HG02763 (cell line): ENCODE measurements at regions not wholly inside any gene's neighbourhood (a gene's known extent, or its start where the extent isn't known, plus 50 kb on each side); places are given as distances from the start of the nearest gene placed in this dataset.

Experiments used
- ATAC-seq: cut with Tn5 transposase; IDR thresholded peaks from one replicate; pipeline ENCODE4 v1.9.1; 2021; ENCODE audit warnings: mild to moderate bottlenecking, moderate library complexity; ENCODE audit not compliant: unreplicated experiment

DNA sequence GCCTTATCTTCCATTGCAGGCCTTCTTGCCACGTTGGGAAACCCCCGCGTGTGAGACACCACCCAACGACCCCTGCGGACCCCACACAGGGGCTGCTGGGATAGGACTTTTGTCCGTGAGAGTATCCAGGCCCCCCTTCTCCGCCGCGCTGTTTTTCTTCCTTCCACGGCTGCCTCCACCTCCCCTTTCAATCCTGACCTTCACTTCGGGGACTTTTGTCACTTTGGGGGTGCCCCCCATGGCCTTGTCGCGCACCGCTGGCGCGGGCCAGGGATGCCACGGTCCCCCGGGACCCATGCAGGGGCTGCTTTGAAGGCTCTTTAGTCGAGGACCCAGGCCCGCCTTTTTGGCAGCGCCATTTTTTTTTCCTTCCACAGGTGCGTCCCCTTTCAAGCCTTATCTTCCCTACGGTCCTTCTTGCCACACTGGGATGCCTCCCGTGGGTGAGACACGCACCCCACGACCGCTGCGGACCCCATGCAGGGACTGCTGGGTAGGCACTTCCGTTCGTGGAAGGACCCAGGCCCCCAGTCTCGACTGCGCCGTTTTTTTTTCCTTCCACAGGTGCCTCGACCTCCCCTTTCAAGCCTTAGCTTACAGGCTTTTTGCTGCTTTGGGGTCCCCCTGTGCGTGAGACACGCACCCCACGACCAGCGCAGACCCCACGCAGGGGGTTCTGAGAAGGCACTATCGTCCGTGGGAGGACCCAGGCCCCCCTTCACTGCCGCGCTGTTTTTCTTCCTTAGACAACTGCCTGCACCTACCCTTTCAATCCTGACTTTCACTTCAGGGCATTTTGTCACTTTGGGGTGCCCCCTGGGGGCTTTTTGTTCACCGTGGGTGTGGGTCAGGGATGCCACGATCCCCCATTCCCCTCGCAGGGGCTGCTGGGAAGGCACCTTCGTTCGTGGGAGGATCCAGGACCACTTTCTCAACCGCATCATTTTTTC is 267.4 kb downstream of the ALG10 start:
- ATAC-seq, result no peak

DNA sequence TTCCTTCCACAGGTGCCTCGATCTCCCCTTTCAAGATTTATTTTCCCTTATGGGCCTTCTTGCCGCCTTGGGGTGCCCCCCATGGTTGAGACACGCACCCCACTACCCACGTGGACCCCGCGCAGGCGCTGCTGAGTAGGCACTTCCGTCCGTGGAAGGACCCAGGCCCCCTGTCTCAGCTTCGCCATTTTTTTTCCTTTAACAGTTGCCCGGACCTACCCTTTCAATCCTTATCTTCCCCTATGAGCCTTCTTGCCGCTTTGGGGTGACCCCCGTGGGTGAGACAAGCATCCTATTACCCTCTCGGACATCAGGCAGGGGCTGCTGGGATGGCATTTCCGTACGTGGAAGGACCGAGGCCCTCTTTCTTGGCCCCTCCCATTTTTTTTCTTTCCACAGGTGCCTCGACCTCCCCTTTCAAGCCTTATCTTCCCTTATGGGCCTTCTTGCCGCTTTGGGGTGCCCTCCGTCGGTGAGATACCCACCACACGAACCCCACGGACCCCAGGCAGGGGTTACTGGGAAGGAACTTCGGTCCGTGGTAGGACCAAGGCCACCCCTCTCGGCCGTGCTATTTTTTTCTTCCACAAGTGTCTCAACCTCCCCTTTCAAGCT is 268.2 kb downstream of the ALG10 start:
- ATAC-seq, result no peak

DNA sequence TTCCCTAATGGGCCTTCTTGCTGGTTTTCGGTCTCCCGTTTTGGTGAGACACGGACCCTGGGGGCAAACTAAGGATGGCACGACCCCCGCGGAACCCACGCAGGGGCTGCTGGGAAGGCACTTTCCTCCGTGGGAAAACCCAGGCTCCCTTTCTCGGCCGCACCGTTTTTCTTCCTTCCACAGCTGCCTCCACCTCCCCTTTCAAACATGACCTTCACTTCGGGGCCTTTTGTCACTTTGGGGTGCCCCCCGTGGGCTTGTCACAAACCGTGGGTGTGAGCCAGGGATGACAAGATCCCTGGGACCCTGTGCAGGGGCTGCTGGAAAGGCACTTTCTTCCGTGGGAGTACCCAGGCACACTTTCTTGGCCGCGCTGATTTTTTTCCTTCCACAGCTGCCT is 268.7 kb downstream of the ALG10 start:
- ATAC-seq, result no peak

DNA sequence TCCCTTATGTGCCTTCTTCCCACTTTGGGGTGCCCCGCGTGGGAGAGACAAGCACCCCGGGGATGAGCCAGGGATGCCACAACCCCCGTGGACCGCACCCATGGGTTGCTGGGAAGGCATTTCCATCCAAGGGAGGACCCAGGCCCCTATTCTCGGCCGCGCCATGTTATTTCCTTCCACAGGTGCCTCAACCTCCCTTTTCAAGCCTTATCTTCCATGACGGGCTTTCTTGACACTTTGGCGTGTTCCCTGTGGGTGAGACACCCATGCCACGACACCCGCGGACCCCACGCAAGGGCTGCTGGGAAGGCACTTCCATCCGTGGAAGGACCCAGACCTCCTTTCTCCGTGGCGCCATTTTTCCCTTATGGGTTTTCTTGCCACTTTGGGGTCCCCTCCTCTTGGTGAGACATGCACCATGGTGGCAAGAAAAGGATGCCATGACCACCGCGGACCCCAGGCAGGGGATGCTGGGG is 269.2 kb downstream of the ALG10 start:
- ATAC-seq, result no peak

DNA sequence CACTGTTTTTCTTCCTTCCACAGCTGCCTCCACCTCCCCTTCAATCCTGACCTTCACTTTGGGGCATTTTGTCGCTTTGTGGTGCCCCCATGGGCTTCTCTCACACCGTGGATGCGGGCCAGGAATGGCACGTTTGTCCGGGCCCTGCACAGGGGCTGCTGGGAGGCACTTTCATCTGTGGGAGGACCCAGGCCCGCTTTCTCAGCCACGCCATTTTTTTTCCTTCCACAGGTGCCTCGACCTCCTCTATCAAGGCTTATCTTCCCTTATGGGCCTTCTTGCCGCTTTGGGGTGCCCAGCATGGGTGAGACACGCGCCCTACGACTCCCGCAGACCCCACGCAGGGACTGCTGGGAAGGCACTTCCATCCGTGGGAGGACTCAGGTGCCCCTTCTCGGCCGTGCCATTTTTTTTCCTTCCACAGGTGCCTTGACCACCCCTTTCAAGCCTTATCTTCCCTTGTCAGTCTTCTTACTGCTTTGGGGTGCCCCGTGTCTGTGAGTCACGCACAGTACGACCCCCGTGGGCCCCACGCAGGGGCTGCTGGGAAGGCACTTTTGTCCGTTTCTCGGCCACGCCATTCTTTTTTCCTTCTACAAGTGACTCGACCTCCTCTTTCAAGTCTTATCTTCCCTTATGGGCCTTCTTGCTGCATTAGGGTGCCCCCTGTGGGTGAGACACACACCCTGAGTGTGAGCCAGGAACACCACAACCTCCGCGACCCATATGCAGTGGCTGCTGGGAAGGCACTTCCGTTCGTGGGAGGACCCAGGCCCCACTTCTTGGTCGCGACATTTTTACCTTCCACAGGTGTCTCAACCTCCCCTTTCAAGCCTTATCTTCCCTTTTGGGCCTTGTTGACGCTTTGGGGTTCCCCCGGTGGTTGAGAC is 270.7 kb downstream of the ALG10 start:
- no peak for ATAC-seq

DNA sequence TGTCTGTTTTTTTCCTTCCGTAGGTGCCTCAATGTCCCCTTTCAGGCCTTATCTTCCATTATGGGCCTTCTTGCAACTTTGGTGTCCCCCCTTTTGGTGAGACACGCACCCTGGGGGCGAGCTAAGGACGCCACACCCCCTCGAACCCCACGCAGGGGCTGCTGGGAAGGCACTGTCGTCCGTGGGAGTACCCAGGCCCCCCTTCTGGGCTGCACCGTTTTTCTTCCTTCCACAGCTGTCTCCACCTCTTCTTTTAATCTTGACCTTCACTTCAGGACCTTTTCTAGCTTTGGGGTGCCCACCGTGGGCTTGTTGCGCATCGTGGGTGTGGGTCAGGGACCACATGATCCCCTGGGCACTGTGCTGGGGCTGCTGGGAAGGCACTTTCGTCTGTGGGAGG is 271.8 kb downstream of the ALG10 start:
- no peak for ATAC-seq

DNA sequence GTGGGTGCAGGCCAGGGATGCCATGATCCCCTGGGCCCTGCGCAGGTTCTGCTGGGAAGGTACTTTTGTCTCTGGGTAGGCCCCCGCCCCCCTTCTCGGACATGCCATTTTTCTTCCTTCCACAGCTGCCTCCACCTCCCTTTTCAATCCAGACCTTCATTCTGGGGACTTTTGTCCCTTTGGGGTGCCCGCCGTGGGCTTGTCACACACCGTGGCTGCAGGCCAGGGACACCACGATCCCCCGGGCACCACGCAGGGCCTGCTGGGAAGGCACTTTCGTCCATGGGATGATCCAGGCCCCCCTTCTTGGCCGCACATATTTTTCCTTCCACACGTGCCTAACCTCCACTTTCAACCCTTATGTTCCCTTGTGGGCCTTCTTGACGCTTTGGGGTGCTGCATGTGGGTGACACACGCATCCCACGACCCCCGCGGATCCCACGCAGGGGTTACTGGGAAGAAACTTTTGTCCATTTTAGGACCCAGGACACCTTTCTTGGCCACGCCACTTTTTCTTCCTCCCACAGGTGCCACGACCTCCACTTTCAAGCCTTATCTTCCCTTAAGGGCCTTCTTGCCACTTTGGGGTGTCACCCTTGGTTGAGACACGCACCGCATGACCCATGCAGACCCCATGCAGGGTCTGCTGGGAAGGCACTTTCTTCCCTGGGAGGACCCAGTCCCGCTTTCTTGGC is 272.5 kb downstream of the ALG10 start:
- ATAC-seq, result no peak

DNA sequence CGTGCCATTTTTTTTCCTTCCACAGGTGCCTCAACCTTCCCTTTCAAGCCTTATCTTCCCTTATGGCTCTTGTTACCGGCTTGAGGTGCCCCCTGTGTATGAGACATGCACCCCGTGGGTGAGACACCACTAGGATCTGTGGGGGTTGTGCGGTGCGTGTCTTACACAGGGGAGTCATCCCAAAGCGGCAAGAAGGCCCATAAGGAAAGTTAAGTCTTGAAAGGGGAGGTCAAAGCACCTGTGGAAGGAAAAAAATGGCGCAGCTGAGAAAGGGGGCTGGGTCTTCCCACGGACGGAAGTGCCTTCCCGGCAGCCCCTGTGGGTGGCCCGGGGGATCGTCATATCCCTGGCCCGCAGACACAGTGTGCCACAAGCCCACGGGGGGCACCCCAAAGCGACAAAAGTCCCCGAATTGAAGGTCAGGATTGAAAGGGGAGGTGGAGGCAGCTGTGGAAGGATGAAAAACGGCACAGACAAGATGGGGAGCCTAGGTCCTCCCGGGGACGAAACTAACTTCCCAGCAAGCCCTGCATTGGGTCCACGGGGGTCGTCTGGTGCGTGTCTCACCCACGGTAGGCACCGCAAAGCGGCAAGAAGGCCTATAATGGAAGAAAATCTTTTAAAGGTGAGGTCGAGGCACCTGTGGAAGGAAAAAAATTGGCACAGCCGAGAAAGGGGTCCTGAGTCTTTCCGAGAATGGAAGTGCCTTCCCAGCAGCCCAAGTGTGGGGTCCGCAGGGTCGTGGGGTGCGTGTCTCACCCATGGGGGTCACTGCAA is 273.3 kb downstream of the ALG10 start:
- no peak for ATAC-seq

DNA sequence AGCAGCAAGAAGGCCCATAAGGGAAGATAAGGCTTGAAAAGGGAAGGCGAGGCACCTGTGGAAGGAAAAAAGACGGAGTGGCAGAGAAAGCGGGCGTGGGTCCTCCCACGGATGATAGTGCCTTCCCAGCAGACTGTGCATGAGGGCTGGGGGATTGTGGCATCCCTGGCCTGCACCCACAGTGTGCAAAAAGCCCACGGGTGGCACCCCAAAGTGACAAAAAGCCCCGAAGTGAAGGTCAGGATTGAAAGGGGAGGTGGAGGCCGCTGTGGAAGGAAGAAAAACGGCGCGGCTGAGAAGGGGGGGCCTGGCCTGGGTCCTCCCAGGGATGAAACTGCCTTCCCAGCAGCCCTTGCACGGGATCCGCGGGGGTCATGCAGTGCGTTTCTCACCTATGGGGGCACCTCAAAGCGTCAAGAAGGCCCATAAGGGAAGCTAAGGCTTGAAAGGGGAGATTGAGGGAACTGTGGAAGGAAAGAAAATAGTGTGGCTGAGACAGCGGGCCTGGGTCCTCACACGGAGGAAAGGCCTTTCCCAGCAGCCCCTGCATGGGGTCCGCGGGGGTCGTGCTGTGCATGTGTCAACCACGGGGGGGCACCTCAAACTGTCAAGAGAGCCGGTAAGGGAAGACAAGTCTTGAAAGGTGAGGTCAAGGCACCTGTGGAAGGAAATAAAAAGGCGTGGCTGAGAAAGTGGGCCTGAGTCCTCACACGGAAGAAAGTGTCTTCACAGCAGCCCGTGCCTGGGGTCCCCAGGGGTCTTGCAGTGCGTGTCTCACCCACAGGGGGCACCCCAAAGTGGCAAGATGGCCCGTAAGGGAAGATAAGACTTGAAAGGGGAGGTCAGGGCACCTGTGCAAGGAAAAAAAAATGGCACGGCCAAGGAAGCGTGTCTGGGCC is 274.1 kb downstream of the ALG10 start:
- no peak for ATAC-seq

DNA sequence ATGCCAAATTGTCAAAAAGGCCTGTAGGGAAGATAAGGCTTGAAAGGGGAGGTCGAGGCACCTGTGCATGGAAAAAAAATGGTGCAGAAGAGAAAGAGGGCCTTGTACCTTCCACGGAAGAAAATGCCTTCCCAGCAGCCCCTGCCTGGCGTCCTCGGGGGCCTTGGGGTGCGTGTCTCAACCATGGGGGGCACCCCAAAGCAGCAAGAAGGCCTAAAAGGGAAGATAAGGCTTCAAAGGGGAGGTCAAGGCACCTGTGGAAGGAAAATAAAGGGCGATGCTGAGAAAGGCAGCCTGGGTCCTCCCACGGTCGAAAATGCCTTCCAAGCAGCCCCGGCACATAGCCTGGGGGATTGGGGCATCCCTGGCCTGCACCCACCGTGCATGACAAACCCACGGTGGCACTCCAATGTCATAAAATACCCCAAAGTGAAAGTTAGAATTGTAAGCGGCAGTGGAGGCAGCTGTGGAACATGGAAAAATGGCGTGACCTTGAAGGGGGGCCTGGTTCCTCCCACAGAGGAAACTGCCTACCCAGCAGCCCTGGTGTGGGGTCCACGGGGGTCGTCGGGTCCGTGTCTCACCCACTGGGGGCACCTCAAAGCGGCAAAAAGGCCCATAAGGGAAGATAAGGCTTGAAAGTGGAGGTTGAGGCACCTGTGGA is 275.0 kb downstream of the ALG10 start:
- no peak for ATAC-seq

DNA sequence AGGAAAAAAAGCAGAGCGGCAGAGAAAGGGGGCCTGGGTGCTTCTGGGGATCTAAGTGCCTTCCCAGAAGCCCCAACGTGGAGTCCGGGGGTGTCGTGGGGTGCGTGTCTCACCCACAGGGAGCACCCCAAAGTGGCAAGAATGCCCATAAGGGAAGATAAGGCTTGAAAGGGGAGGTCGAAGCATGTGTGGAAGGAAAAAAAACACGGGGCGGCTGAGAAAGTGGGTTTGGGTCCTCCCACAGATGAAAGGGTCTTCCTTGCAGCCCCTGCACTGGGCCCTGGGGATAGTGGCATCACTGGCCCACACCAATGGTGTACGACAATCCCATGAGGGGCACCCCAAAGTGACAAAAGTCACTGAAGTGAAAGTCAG is 275.5 kb downstream of the ALG10 start:
- no peak for ATAC-seq

DNA sequence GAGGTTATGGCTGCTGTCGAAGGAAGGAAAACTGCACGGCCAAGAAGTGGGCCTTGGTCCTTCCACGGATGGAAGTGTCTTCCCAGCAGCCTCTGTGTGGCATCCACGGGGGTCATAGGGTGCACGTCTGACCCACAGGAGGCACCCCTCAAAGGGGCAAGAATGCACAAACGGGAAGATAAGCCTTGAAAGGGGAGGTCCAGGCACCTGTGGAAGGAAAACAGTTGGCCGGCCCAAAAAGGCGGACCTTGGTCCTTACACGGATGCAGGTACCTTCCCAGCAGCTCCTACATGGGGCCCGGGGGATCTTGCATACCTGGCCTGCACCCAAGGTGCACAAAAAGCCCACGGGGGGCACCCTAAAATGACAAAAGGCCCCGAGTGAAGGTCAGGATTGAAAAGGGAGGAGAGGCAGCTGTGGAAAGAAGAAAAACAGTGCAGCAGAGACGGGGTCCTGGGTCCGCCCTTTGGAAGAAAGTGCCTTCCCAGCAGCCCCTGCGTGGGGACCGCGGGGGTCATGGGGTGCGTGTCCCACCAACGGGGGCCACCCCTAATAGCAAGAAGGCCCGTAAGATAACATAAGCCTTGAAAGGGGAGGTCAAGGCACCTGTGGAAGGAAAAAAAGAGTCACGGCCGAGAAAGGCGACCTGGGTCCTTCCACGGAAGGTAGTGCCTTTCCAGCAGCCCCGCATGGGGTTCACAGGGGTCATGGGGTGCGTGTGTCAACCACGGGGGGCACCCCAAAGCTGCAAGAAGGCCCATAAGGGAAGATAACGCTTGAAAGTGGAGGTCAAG is 276.1 kb downstream of the ALG10 start:
- ATAC-seq, result no peak

DNA sequence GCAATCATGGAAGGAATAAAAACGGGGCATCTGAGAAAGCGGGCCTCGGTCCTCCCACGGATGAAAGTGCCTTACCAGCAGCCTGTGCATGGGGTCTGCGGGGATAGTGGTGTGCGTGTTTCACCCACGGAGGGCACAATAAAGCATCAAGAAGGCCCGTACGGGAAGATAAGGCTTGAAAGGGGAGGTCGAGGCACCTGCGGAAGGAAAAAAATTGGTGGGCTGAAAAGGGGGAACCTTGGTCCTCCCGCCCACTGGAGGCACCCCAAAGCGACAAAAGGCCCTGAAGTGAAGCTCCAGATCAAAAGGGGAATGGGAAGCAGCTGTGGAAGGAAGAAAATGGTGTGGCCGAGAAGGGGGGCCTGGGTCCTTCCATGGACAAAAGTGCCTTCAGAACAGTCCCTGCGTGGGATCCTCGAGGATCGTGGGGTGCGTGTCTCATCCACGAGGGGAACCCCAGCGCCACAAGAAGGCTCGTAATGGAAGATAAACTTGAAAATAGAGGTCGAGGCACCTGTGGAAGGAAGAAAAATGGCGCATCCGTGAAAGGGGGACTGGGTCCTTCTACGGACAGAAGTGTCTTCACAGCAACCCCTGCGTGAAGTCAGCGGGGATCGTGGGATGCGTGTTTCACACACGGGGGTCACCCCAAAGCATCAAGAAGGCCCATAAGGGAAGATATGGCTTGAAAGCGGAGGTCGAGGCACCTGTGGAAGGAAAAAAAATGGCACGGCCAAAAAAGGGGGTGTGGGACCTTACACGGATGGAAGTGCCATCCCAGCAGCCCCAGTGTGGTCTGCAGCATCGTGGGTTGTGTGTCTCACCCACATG is 276.9 kb downstream of the ALG10 start:
- ATAC-seq, result no peak

DNA sequence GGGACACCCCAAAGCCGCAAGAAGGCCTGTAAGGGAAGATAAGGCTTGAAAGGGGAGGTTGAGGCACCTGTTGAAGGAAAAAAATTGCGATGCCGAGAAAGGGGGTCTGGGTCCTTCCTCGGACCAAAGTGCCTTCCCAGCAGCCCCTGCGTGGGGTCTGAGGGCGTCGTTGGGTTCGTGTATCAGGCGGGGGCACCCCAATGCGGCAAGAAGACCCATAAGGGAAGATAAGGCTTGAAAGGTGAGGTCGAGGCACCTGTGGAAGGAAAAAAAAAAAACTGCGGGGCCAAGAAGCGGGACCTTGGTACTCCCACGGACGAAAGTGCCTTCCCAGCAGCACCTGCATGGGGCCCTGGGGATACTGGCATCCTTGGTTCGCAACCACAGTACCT is 277.5 kb downstream of the ALG10 start:
- ATAC-seq, result no peak

DNA sequence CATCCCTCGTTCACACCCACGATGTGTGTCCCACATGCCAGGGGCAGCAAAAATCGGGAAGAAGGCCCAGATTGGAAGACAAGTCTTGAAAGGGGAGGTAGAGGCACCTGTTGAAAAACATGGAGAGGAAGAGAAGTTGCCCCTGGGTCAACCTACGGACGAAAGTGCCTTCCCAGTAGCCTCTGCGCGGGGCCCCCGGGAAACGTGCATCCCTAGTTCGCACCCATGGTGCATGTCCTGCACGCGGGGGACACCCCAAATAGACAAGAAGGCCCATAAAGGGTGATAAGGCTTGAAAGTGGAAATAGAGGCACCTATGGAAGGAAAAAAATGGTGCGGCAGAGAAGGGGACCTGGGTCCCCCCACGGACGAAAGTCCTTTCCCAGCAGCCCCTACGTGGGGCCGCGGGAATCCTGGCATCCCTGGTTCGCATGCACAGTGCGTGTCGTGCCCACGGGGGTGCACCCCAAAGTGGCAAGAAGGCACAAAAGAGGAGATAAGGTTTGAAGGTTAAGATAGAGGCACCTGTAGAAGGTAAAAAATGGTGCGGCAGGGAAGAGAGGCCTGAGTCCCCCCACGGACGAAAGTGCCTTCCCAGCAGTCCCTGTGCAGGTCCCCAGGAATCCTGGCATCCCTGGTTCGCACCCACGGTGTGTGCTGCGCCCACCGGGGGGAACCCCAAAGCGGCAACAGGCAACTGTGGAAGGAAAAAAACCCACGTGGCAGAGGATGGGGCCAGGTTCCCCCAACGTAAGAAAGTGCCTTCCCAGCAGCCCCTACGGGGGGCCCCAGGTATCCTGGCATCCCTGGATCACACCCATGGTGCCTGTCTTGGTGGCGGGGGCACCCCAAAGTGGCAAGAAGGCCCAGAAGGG is 278.3 kb downstream of the ALG10 start:
- no peak for ATAC-seq
